Fibroblast of villous mesenchyme (primary cell): ENCODE measurements at regions not wholly inside any gene's neighbourhood (a gene's known extent, or its start where the extent isn't known, plus 50 kb on each side); places are given as distances from the start of the nearest gene placed in this dataset.
A peak's percentile ranks its signal among the peaks of the same experiment; 100 is the strongest.

Experiments
- DNase-seq: peaks from one replicate; pipeline ENCODE4 v3.0.0-alpha.2; 2010; ENCODE audit warnings: low read depth
- H3K4me3 ChIP-seq: 2 replicates; pipeline ENCODE4 v1.5.1; 2011; ENCODE audit warnings: low read depth, mild to moderate bottlenecking, low read length
- TF ChIP-seq, protein P1 (sequence below): IDR thresholded peaks from 2 replicates; pipeline ENCODE4 v1.5.1; 2012; ENCODE audit warnings: low read depth, mild to moderate bottlenecking, low read length; ENCODE audit not compliant: insufficient read depth

DNA sequence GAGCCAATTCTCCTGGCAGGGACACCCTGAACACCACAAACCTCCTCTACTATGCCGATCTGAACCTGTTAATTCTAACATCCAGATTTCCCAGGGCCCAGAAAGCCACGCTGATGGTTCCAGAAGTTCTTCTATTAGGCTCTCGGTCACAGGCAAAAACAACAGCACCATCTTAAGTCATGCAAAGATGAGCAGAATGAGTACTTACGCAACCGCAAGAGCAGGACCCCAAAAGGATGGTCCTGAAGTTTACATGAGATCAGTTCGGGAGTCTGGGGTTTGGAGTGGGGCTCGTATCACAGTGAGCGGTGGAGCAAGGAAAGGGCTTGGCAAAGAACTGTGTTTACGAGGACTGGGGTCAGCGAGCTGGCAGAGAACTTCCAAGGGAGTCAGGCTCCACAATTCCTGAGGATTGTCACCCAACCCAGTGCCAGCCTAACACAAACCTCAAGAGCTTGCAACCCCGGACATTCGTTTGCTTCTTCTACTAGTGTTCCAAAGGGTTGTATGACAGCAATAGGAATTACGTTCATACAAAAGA is 532.6 kb downstream of the TNS3 start:
- DNase-seq: no peak
- no peak overlapping the region for H3K4me3 ChIP-seq
- TF ChIP-seq, protein P1, sequence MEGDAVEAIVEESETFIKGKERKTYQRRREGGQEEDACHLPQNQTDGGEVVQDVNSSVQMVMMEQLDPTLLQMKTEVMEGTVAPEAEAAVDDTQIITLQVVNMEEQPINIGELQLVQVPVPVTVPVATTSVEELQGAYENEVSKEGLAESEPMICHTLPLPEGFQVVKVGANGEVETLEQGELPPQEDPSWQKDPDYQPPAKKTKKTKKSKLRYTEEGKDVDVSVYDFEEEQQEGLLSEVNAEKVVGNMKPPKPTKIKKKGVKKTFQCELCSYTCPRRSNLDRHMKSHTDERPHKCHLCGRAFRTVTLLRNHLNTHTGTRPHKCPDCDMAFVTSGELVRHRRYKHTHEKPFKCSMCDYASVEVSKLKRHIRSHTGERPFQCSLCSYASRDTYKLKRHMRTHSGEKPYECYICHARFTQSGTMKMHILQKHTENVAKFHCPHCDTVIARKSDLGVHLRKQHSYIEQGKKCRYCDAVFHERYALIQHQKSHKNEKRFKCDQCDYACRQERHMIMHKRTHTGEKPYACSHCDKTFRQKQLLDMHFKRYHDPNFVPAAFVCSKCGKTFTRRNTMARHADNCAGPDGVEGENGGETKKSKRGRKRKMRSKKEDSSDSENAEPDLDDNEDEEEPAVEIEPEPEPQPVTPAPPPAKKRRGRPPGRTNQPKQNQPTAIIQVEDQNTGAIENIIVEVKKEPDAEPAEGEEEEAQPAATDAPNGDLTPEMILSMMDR: no peak

GRCh38 chr7:47047384-47047783 is 534.5 kb downstream of the TNS3 start:
- H3K4me3 ChIP-seq: no peak overlapping the region
- TF ChIP-seq, protein P1: no peak
- peak; percentile 28 for DNase-seq

- TF ChIP-seq, protein P1: no peak
- DNase-seq: no peak
- H3K4me3 ChIP-seq: no peak overlapping the region
These were observed 535.0 kb downstream of the TNS3 start for GRCh38 chr7:47046949-47047348.

GRCh38 chr7:47045207-47046051 is 536.5 kb downstream of the TNS3 start:
- peak; percentile 82 for DNase-seq
- H3K4me3 ChIP-seq: no peak overlapping the region
- TF ChIP-seq, protein P1: no peak

- H3K4me3 ChIP-seq: no peak overlapping the region
- DNase-seq: no peak
- TF ChIP-seq, protein P1: no peak
These were observed 537.3 kb downstream of the TNS3 start for GRCh38 chr7:47044625-47045024.

- TF ChIP-seq, protein P1: no peak
- no peak overlapping the region for H3K4me3 ChIP-seq
- DNase-seq: no peak
These were observed 538.6 kb downstream of the TNS3 start for GRCh38 chr7:47043304-47043703.
